Kidney capillary endothelial cell (primary cell): ENCODE measurements at regions not wholly inside any gene's neighbourhood (a gene's known extent, or its start where the extent isn't known, plus 50 kb on each side); places are given as distances from the start of the nearest gene placed in this dataset.

Experiments
- DNase-seq: peaks from one replicate; pipeline ENCODE4 v3.0.0-alpha.2; 2018; ENCODE audit warnings: low spot score

DNA sequence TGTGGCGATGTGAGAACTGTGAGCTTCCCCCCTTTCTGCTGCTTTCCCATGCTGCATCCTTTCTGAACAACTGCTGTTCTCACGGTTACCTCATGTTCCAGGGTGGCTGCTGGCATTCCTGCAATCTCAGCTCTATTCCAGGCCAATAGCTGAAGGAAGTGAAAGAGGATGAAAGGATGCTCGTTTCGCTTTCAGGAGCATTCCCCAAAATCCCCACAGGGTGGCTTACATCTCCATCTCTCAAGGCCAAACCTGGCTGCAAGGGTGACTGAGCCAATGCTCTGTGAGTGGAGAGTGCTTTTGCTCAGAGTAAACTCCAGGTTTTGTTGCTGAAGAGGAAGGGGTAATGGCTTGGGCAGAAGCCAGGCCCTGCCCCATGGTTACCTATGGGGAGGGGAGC, 848.2 kb downstream of the BRD1 start:
- DNase-seq: no peak

DNA sequence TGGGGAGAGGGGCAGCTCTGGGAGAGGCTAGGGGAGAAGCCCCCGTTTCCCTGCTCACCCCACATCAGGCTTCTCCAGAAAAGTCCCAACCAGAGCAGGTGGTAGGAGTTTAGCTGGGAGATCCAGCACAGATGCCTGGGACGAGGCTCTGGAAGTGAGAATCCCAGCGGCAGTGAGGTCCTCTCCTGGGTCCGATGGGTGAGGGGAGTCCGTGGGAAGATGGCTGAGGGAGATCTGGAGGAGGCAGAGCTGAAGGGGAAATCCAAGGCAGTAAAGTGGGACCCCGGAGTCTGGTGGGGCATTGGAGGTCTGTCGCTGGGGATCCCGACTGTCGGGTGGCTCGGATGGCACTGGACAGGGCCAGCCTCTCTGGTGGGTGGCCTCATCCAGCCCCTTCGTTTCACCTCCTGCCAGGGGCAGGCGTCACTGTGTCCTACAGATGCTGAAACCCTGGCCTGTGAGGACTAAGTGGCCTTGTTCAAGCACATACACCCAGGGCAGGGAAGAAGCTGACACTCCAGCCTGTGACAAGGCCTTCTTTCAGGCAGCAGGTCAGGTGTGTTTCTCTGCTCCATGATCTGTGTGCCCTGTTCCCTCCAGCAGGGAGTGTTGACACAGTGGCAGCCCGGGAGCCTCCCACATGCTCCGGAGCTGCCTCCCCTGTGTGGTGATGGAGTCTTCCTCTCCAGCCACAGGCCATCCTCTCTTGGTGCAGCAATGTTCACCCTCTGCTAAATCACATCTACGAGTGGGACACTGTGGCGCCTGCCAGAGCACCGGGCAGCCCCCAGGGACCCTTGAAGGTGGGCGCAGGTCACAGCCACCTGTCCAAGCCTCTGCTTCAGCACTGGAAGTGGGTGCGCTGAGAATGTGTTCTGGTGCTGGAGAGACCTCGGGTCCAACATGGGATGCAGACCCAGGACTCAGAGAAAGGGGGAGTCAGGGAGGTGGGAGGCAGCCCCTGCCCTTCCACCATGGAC, 850.8 kb downstream of the BRD1 start:
- DNase-seq: no peak

DNA sequence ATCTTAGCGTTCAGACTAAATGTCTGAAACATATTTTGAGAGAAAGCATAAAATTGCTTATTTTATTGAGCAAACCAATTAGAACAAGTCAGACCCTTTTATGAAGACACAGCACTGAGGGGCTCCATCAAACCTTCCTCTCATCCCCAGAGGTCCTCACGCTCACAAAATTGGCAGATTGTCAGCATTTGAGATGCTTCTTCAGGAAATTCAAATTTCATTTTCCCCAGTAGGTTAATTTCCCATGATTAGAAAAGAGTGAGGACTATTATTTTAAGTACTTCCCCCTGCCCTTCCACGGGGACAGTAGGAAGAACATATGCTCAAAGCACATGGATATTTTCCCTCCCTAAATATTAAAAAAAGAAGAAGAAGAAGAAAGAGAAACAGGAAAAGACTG, 851.8 kb downstream of the BRD1 start:
- DNase-seq: no peak

DNA sequence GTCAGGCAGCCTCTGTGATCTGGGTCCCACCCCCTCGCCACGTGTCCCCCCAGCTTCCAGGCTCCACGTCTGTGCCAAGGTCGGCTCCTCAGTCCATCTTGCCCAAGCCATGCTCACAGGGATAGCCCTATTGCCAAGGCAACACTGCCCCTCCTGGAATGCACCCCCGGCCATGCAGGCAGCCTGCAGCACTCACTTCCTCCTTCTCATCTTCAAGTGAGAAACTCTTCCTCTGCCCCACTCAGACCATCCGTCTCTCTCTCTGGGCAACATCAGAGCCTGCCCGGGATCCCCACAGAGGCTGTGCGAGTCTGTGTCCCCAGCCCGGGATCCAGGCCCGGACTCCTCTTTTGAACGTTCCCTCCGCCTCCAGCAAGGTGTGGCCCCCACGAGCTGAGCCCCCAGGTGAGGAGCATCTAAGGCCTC, 852.3 kb downstream of the BRD1 start:
- no peak for DNase-seq

DNA sequence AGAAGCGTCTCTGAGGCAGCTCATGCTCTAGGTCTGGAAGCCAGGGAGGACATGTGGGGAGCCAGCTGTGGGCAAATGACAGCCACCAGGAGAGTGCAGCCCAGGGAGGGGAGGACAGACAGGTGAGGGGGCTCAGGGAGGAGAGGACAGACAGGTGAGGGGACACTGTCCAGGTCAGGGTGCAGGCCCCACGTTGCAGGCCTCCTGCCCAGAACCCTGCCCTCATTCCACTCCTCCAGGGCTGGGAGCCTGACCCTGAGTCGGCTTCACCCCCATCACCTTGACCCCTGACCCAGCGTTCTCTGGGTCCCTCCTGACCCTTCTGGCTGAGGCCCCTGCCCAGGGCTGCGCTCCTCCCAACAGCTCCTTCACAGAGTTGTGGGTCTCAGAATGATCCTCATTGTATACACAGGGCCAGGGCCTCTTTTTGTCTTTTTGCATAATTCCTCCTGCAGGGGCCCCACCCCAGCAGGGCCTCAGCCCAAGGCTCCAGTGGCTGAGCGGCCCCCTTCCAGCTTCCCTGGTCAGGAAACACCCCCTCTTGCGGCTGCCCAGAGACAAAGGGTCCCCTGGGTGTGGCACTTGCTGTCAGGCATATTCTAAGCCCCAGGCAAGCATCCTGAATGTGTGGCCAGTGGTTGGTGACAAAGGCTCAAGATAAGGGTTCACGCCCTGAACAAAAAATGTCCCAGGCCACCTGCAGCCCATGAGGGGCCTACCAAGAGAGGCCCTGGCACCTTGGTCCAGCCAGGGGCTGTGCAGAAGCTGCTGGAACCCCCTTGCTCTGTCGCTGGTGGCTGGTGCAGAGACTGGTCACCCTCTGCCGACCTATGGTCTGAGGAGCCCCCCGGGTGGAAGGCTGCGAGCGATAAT, 853.0 kb downstream of the BRD1 start:
- DNase-seq: no peak

GRCh38 chr22:48973694-48974041, 854.0 kb downstream of the BRD1 start:
- no peak for DNase-seq

DNA sequence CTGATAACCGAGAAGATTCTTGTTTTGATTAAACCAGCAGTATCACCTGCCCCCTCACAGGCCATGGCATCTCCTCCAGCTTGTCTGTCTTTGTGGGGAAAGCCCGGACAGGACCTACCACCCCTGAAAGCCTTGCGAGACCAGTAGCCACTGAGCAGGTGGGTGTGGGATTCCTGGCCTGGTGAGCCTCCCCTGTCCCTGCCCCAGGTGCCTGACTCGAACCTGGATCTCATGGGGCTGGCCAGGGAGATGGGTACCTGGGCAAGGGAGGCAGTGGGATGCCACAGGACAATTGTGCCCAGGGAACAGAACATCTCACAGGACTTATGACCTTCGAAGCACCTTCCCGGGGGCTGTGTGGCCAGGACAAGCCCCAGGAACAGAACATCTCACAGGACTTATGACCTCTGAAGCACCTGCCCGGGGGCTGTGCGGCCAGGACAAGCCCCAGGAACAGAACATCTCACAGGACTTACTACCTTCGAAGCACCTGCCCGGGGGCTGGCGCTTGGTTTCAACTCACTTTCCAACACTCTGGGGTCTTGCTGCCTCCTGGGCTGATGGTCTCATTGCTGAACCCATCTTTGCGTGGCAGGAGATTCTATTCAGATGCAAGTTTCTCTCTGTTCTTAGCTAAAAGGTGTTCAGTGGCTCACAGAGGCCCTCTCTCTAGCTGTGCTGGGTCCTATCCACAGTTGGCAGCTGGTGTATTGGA, 854.5 kb downstream of the BRD1 start:
- DNase-seq: no peak

- DNase-seq: no peak
Observed at GRCh38 chr22:48968201-48968959, 859.3 kb downstream of the BRD1 start.

GRCh38 chr22:48963405-48963804, 864.3 kb downstream of the BRD1 start:
- DNase-seq: no peak

- no peak for DNase-seq
Observed at GRCh38 chr22:48961705-48962104, 866.0 kb downstream of the BRD1 start.

DNA sequence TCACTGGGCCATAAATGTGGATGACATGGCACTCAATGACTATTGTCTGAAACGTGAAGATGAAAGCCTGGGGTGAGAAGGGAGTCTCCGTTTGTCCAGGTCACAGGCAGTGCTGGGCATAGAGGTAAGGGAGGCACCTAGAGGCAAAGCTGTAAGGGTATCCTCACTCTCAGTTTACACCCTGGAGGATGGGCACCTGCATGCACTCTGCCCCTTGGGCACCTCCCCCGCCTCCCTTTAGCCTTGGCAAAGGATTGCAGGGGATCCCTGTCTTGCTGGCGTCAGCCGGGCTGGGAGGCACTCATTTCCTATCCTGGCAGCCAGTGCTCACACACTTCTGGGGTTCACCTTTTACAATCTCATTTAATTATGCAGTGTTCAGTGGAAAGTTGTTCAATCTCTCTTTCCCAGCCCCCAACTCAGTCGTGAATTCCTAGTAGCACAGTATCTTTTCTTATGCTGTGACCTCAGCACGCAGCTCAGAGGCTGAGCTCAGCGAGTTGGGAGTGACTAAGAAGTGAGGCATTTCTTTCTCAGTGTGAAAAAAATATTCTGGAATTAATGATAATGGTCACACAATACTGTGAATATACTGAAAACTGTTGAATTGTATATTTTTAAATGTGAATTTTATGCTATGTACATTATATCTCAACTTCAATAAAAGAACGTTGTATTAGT, 866.6 kb downstream of the BRD1 start:
- peak; percentile 4 for DNase-seq

DNA sequence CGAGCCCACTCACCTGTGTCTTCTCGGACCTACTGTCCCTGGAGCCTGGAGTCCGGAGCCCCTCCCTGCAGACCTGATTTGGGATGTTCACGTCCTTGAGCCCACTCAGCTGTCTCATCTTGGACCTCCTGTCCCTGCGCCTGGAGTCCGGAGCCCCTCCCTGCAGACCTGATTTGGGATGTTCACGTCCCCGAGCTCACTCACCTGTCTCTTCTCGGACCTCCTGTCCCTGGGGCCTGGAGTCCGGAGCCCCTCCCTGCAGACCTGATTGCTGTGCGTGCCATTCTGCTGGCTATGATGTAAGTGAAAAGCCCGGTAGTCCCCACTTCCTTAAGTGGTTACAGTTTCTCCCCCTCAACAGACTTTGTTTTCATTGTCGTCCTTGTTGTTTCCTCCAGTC, 867.1 kb downstream of the BRD1 start:
- DNase-seq: no peak

DNA sequence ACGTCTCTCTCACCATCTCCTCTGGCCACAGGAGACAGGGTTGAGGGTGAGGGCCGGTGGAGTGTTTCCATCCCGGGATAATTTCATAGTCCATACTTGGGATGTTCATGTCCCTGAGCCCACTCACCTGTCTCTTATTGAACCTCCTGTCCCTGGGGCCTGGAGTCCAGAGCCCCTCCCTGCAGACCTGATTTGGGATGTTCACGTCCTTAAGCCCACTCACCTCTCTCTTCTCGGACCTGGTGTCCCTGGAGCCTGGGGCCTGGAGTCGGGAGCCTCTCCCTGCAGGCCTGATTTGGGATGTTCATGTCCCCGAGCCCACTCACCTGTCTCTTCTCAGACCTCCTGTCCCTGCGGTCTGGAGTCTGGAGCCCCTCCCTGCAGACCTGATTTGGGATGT, 868.2 kb downstream of the BRD1 start:
- DNase-seq: no peak

GRCh38 chr22:48957987-48958321, 869.7 kb downstream of the BRD1 start:
- DNase-seq: no peak

DNA sequence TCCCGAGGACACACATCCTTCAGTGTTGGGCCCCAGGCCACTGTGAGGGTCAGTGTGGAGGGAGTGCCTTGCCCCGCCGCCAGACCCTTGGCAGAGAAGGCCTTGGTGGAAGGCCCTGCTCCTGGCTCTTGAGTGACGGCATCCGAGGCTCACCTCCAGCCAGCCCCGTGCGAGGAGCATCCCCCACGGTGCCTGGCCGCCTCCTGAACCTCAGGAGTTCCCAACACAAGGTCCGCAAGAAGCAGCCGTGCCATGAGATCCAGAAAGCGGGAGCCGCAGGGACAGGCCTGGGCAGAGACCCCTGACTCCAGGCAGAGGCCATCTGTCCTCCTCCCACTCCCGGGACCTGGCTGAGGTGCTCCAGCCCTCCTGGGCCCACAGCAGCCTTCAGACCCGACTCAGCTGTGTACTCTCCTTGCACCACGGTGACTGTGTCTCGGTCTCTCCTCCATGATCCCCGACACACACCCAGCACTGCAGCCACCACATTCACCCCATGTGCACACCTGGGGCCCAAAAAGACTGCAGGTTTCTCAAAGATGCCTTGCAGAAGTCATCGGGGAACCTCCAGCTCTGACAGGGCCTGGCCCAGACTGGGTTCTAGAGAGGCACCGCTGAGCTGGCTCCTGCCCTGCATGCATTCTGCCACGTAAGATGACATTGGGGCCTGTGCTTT, 870.2 kb downstream of the BRD1 start:
- no peak for DNase-seq

DNA sequence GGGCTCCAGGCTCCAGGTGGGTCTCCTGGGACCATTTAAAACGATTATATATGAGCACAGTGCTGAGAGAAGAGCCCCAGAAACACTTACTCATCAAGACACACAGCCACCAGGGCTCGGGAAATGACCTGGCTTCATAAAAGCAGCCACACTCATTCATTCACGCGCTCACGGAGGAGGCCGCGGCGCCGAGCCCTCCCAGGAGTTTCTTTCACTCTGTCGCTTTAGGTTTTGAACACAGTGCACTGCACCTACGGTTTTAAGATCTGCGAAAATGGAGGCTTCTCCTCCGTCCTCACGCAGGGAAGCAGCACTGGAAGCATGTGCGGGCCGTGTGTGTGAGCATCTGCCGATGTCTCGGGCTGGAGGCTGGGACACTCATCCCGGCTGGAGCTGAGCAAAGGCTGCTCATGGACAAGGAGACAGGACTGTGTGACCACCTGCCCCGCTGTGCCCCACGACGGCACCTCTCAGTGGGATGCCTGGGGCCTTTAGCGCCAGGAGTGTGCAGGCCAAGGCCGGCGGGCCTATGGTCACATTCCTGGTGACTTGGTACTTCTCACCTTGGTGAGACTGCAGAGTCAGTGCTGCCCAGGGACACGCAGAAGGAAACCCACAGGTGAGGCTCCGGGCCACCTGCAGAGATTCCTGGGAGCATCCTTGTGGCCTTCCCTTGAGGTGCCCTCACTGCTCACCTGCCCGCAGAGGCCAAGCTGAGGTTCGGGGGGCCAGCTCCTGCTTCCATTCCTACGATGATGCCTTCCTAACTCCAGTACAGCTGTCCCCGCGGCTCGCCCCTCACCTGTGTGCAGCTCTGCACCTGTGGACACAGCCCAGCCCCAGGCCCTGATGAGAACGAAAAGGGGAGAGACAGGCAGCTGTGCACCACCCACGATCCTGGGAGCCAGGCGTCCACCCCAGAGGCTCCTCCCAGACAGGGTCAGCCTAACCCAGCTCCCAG, 872.0 kb downstream of the BRD1 start:
- no peak for DNase-seq

GRCh38 chr22:48954781-48955311, 872.8 kb downstream of the BRD1 start:
- DNase-seq: no peak

DNA sequence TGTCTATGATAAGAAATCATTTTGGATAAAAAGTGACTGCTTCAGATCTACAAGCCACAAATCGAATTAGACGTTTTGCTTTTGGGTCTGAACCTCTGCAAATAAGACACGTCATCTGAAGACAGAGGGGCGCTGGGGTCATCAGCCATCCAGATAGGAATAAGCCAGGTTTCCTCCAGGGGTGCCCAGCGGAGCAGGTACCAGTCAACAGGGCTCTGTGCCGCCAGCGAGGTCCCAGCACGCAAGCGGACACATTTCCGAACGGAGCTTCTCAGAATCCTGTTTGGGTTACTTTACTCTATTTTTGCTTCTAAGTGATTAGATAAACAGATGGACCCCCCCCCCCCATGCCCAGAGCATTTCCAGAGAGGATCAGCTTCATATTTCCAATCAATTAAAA, 873.8 kb downstream of the BRD1 start:
- DNase-seq: no peak

GRCh38 chr22:48953103-48953720, 874.5 kb downstream of the BRD1 start:
- no peak for DNase-seq
